HEK293 (cell line): ENCODE measurements at regions not wholly inside any gene's neighbourhood (a gene's known extent, or its start where the extent isn't known, plus 50 kb on each side); places are given as distances from the start of the nearest gene placed in this dataset.

Experiments used
- ZFP3 ChIP-seq: fragments of 450-650 bp; formaldehyde crosslinking; IDR thresholded peaks from 2 replicates; pipeline ENCODE4 v1.5.1; 2016; ENCODE audit warnings: low read depth, missing biosample characterization, missing genetic modification characterization
- ZNF138 ChIP-seq: fragments of 450-650 bp; formaldehyde crosslinking; IDR thresholded peaks from 2 replicates; pipeline ENCODE4 v1.5.1; 2016; ENCODE audit warnings: missing biosample characterization, missing genetic modification characterization, borderline replicate concordance

DNA sequence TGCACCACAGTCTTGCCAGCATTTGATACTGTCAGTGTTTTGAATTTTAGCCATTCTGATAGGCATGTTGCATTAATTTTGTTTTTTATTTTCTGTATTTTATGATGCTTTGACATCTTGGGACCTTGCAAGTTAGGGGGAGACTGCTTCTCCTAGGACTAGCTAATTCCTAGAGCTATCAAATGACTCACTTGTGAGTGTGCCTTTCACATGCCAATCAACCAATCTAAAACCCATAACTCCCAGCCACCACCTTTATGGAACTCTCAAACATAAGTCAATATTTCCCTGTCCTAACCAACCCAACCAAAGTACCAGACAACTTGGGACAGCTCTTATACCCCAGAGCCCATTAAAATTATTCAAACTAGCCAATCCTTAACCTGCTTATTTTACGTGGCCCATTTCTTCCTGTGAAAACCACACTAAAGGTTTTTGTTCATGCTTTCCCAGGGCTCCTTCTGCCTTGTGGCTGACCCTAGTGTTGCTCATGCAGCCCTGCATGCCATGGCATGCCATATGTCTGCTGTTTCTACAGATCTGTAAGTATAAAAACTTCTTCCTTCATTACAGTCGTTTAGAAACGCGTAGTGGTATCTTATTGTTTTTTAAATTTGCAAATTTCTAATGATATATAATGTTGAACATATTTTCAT, 230.1 kb downstream of the GPD2 start:
- TF ChIP-seq ZNF138 (tag by site-specific recombination), result no peak
- no peak for TF ChIP-seq ZFP3 (tag by site-specific recombination)
